Smooth muscle cell (in vitro differentiated cells): ENCODE measurements at regions not wholly inside any gene's neighbourhood (a gene's known extent, or its start where the extent isn't known, plus 50 kb on each side); places are given as distances from the start of the nearest gene placed in this dataset.

Experiments used
- DNase-seq: peaks from one replicate; lab custom pipeline; 2025; ENCODE audit not compliant: unreplicated experiment; lab: John Stamatoyannopoulos, UW
- H2AFZ ChIP-seq: fragments of 200-600 bp; sonication (generic); 2 replicates; pipeline ENCODE4 v1.6.0; 2016; ENCODE audit warnings: antibody characterized with exemption, low read depth, mild to moderate bottlenecking
- H3F3A ChIP-seq: fragments of 200-600 bp; sonication (generic); 2 replicates; pipeline ENCODE4 v1.6.0; 2017; ENCODE audit warnings: antibody characterized with exemption, low read depth
- H3K27ac ChIP-seq: fragments of 200-600 bp; sonication (generic); 2 replicates; pipeline ENCODE4 v1.5.1; 2016; ENCODE audit warnings: low read depth, mild to moderate bottlenecking
- H3K27me3 ChIP-seq: fragments of 200-600 bp; sonication (generic); 2 replicates; pipeline ENCODE4 v1.6.1; 2016; ENCODE audit warnings: low read depth, mild to moderate bottlenecking
- H3K36me3 ChIP-seq: fragments of 200-600 bp; sonication (generic); 2 replicates; pipeline ENCODE4 v1.5.1; 2016; ENCODE audit warnings: low read depth
- H3K4me1 ChIP-seq: fragments of 200-600 bp; sonication (generic); 2 replicates; pipeline ENCODE4 v1.5.1; 2016; ENCODE audit warnings: low read depth
- H3K4me2 ChIP-seq: fragments of 200-600 bp; sonication (generic); 2 replicates; pipeline ENCODE4 v1.6.0; 2016; ENCODE audit warnings: mild to moderate bottlenecking
- H3K4me3 ChIP-seq: fragments of 200-600 bp; sonication (generic); 2 replicates; pipeline ENCODE4 v1.5.1; 2016; ENCODE audit warnings: mild to moderate bottlenecking
- H3K79me2 ChIP-seq: fragments of 200-600 bp; sonication (generic); 2 replicates; pipeline ENCODE4 v1.6.0; 2016; ENCODE audit warnings: low read depth, mild to moderate bottlenecking
- H3K9ac ChIP-seq: fragments of 200-600 bp; sonication (generic); 2 replicates; pipeline ENCODE4 v1.6.0; 2016; ENCODE audit warnings: low read depth
- H3K9me3 ChIP-seq: fragments of 200-600 bp; sonication (generic); replicated peaks from 2 replicates; pipeline ENCODE4 v1.5.1; 2016; ENCODE audit warnings: low read depth
- H4K20me1 ChIP-seq: fragments of 200-600 bp; sonication (generic); 2 replicates; pipeline ENCODE4 v1.6.0; 2016; ENCODE audit warnings: low read depth
- CTCF ChIP-seq: fragments of 200-600 bp; sonication (generic); IDR thresholded peaks from 2 replicates; pipeline ENCODE4 v1.5.1; 2017; ENCODE audit warnings: borderline replicate concordance, mild to moderate bottlenecking, antibody characterized with exemption; ENCODE audit not compliant: insufficient read depth, poor library complexity, severe bottlenecking
- WGBS: methylation state at CpG from one replicate; pipeline ENCODE4 v1.1.7; 2016; ENCODE audit warnings: low lambda C conversion rate; 5-methylcytosine and 5-hydroxymethylcytosine counted together

- H3K9me3 ChIP-seq: no peaks in the 10 kb centered on the region
- no peaks in the 10 kb centered on the region for H3F3A ChIP-seq
- H3K4me1 ChIP-seq: no peaks in the 10 kb centered on the region
- no peaks in the 10 kb centered on the region for H3K36me3 ChIP-seq
- H4K20me1 ChIP-seq: no peaks in the 10 kb centered on the region
- H2AFZ ChIP-seq: no peak overlapping the region
- H3K4me2 ChIP-seq: no peak overlapping the region
- no peaks in the 10 kb centered on the region for H3K79me2 ChIP-seq
- WGBS: 89% methylated on average over 4 of the region's 4 CpGs
- no peak overlapping the region for H3K4me3 ChIP-seq
- no peaks in the 10 kb centered on the region for H3K27me3 ChIP-seq
- no peak for TF ChIP-seq CTCF
- H3K27ac ChIP-seq: no peak overlapping the region
- H3K9ac ChIP-seq: no peak overlapping the region
- DNase-seq: no peak
Measured at GRCh38 chr1:181998858-181999257, 62.7 kb downstream of the ZNF648 start.

GRCh38 chr1:181992072-181992471 is 69.4 kb downstream of the ZNF648 start:
- no peaks in the 10 kb centered on the region for H3K79me2 ChIP-seq
- DNase-seq: no peak
- 93% methylated on average over 1 of the region's 1 CpG for WGBS
- no peak for TF ChIP-seq CTCF
- H3K27me3 ChIP-seq: peaks cover 4% of the 10 kb centered on the region
- H3K9ac ChIP-seq: no peak overlapping the region
- no peaks in the 10 kb centered on the region for H3K9me3 ChIP-seq
- H3K27ac ChIP-seq: no peak overlapping the region
- no peak overlapping the region for H3K4me3 ChIP-seq
- no peaks in the 10 kb centered on the region for H4K20me1 ChIP-seq
- H3K4me2 ChIP-seq: no peak overlapping the region
- no peak overlapping the region for H2AFZ ChIP-seq
- H3F3A ChIP-seq: no peaks in the 10 kb centered on the region
- H3K36me3 ChIP-seq: no peaks in the 10 kb centered on the region
- peaks cover 2% of the 10 kb centered on the region for H3K4me1 ChIP-seq

DNA sequence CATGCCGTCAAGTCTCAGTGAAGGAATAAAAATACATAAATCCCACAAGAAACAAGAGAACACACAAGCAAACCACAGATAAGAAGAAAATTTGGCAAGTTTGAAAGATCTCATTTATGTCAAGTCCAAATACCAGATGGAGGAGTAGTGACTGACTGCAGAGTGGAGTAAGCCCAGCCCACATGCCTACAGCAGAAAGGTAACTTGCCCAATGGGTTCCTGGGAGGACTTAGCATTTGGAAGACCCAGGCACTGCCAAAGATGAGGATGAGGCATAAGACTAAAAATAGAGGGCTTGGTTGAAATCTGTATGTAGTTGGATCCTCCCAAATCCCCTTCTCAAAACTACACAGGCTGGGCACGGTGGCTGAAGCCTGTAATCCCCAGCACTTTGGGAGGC is 70.8 kb downstream of the ZNF648 start:
- Histone ChIP-seq H3K4me1 (peaks cover 8% of the 10 kb centered on the region), H3K27me3 (peaks cover 4% of the 10 kb centered on the region), H3K9ac (no peak overlapping the region), H2AFZ (no peak overlapping the region), H3K79me2 (no peaks in the 10 kb centered on the region), H3F3A (no peaks in the 10 kb centered on the region), H4K20me1 (no peaks in the 10 kb centered on the region), H3K4me3 (no peak overlapping the region), H3K9me3 (no peaks in the 10 kb centered on the region), H3K27ac (no peak overlapping the region), H3K4me2 (no peak overlapping the region), H3K36me3 (no peaks in the 10 kb centered on the region)
- no peak for TF ChIP-seq CTCF
- no peak for DNase-seq
- WGBS: 85% methylated on average over 2 of the region's 2 CpGs

DNA sequence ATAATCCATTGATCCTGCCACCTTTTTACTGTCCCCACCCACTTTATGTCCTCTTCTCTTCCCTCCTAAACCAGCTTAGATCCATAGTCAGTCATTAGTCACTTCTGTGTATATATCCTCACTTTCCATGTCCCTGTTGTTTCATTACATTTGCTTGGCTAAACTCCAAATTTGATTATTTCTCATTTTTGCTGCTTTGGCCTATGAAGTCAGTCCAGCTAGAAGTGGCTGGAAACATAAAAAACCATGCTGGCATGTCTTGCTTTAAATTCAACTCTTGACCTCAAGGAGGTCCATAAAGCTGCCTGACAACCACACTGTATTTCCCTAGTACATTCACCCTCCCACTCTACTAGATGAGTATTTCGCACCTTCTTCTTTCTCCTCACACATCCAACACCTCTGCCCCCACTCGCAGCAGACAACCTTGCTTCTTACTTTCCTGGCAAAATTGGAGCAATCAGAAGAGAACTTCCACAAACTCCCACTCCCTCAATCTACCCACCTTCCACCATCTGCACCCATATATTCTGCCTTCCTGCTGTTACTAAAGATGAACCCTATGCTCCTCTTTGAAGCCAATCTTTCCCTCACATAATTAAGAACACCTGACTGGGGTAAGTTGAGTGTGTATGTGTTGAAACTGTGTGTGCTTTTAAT is 72.1 kb downstream of the ZNF648 start:
- Histone ChIP-seq H3K27ac (no peak overlapping the region), H3K27me3 (peaks cover 4% of the 10 kb centered on the region), H3K4me3 (no peak overlapping the region), H3F3A (no peaks in the 10 kb centered on the region), H2AFZ (no peak overlapping the region), H3K36me3 (no peaks in the 10 kb centered on the region), H3K4me1 (peaks cover 8% of the 10 kb centered on the region), H4K20me1 (no peaks in the 10 kb centered on the region), H3K9me3 (no peaks in the 10 kb centered on the region), H3K9ac (no peak overlapping the region), H3K79me2 (no peaks in the 10 kb centered on the region), H3K4me2 (no peak overlapping the region)
- TF ChIP-seq CTCF: no peak
- WGBS: 86% methylated on average over 2 of the region's 2 CpGs
- no peak for DNase-seq
